ENCODE measurements at regions not wholly inside any gene's neighbourhood (a gene's known extent, or its start where the extent isn't known, plus 50 kb on each side); places are given as distances from the start of the nearest gene placed in this dataset.

DNA sequence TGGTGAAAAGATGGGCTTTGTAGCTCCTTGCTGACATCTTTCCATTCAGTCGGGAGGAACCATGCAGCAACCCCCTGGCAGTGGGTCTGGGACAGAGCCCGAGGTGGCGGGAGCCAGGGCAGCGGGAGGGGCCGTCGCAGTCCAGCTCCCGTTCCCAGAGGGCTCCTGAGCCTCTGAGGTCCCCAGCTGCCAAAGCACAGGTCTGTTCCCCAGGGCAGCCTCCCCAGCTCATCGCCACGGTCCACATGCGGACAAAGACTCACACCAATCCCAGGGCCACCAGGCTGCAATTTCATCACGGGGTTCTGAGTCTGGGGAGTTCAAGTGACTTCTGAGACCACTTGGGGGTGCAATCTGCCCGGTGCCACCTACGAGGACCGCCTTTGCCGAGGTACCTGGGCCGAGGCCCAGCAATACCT lies 196.0 kb downstream of the RBFOX3 start:
- TF ChIP-seq, protein P1, sequence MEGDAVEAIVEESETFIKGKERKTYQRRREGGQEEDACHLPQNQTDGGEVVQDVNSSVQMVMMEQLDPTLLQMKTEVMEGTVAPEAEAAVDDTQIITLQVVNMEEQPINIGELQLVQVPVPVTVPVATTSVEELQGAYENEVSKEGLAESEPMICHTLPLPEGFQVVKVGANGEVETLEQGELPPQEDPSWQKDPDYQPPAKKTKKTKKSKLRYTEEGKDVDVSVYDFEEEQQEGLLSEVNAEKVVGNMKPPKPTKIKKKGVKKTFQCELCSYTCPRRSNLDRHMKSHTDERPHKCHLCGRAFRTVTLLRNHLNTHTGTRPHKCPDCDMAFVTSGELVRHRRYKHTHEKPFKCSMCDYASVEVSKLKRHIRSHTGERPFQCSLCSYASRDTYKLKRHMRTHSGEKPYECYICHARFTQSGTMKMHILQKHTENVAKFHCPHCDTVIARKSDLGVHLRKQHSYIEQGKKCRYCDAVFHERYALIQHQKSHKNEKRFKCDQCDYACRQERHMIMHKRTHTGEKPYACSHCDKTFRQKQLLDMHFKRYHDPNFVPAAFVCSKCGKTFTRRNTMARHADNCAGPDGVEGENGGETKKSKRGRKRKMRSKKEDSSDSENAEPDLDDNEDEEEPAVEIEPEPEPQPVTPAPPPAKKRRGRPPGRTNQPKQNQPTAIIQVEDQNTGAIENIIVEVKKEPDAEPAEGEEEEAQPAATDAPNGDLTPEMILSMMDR (IDR thresholded peaks at IDR 0.05; ENCODE audit: low read depth, low read length): no peak
- TF ChIP-seq POLR2A (IDR thresholded peaks at IDR 0.05; ENCODE audit: extremely low read depth, insufficient read length): no peak
